ENCODE measurements at regions not wholly inside any gene's neighbourhood (a gene's known extent, or its start where the extent isn't known, plus 50 kb on each side); places are given as distances from the start of the nearest gene placed in this dataset.

- Histone ChIP-seq H3K56ac (ENCODE audit: insufficient read length, low read depth, low read length) (no peak overlapping the region), H3K14ac (ENCODE audit: insufficient read depth, low read length) (no peak overlapping the region), H2BK12ac (ENCODE audit: insufficient read length, low read depth, low read length) (no peak overlapping the region), H3K27ac (ENCODE audit: insufficient read length, low read depth, low read length) (no peak overlapping the region), H2AFZ (ENCODE audit: low read length) (no peak overlapping the region), H2BK20ac (ENCODE audit: low read depth, low read length, poor library complexity, severe bottlenecking) (no peak overlapping the region), H4K91ac (ENCODE audit: insufficient read length, low read depth, low read length) (no peak overlapping the region), H4K8ac (replicated peaks; ENCODE audit: insufficient read length, low read depth, low read length) (no peak overlapping the region), H3K27me3 (ENCODE audit: insufficient read depth, low read length) (no peaks in the 10 kb centered on the region), H4K5ac (ENCODE audit: insufficient read length, low read depth, low read length) (no peak overlapping the region), H3K79me2 (ENCODE audit: insufficient read depth, low read length) (no peaks in the 10 kb centered on the region), H2AK5ac (ENCODE audit: insufficient read length, low read length) (no peak overlapping the region), H2BK15ac (ENCODE audit: low read depth, low read length) (no peak overlapping the region), H3K9ac (ENCODE audit: extremely low read depth, insufficient read length, low read length) (no peak overlapping the region), H3K18ac (ENCODE audit: insufficient read length, low read depth, low read length) (no peak overlapping the region), H3K4me2 (ENCODE audit: insufficient read depth, insufficient read length, low read length) (no peak overlapping the region), H3K4ac (ENCODE audit: low read depth, low read length) (no peak overlapping the region), H3K4me1 (ENCODE audit: insufficient read depth, low read length) (no peaks in the 10 kb centered on the region), H3K23me2 (ENCODE audit: insufficient read length, low read depth, low read length, poor library complexity, severe bottlenecking) (no peaks in the 10 kb centered on the region), H3T11ph (ENCODE audit: low read length) (no peak overlapping the region), H3K79me1 (ENCODE audit: insufficient read depth, low read depth, low read length, poor library complexity, severe bottlenecking) (no peaks in the 10 kb centered on the region), H3K9me3 (ENCODE audit: control insufficient read depth, low read depth, low read length) (no peaks in the 10 kb centered on the region), H3K23ac (ENCODE audit: insufficient read length, low read depth, low read length) (no peak overlapping the region), H2BK120ac (ENCODE audit: low read depth, low read length, poor library complexity, severe bottlenecking) (no peak overlapping the region), H2BK5ac (ENCODE audit: insufficient read length, low read length) (no peak overlapping the region), H4K20me1 (ENCODE audit: control insufficient read depth, insufficient read depth, insufficient read length) (no peaks in the 10 kb centered on the region)
- H3K4me1 Mint-ChIP-seq = no peaks in the 10 kb centered on the region
- H3K27me3 Mint-ChIP-seq (ENCODE audit: low read depth) = no peaks in the 10 kb centered on the region
- H3K4me3 Mint-ChIP-seq = no peak overlapping the region
- no CpG with 5 or more reads among the region's 1 CpG for WGBS (ENCODE audit: extremely low coverage, insufficient read length, low lambda C conversion rate)
- peaks cover 21 to 33% of the 10 kb centered on the region in 2 experiments for H3K9me3 Mint-ChIP-seq
- H3K27ac Mint-ChIP-seq = 0 out of 7 replicates have a peak overlapping the region, but pooled peaks of 1 of the 3 experiments have one; percentile 56
- no peak for DNase-seq
- TF ChIP-seq CTCF (conservative IDR thresholded peaks at IDR 0.05) = no peak
- H3K36me3 Mint-ChIP-seq (ENCODE audit: insufficient read depth in 1 of 3, low read depth in 3 of 3) = peaks cover 9 to 36% (median 13%) of the 10 kb centered on the region in 3 experiments
Observed at GRCh38 chr13:59384154-59384553, 779.6 kb downstream of the DIAPH3 start.
